ENCODE measurements at regions not wholly inside any gene's neighbourhood (a gene's known extent, or its start where the extent isn't known, plus 50 kb on each side); places are given as distances from the start of the nearest gene placed in this dataset.

DNA sequence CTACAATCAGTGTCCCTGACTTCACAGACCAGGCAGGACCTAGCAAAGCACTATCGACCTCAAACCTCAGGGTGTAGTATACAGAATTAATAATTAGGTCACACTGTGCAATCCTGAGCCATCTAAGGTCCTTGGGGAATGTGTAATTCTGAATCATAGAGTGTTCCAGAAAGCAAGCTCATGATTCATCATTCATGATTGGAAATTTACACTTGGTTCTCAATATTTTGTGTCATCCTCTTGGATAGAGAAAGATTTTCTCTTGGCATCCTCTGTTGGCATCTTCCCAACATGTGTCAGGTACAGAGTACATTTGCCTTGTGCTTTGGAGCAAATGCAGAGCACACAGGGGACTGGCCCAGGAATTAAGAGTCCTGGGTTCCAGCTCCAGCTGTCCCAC, 245.0 kb upstream of the NT5C1B start:
- H3K36me3 Mint-ChIP-seq (ENCODE audit: low read depth): no peaks in the 10 kb centered on the region
- no peaks in the 10 kb centered on the region for H3K27me3 Mint-ChIP-seq
- ChIA-PET POLR2A (no interaction called here), CTCF (no interaction called here)
- H3K4me1 Mint-ChIP-seq: no peaks in the 10 kb centered on the region
- no peak for DNase-seq
- no peak overlapping the region for H3K27ac Mint-ChIP-seq
- no peaks in the 10 kb centered on the region for H3K9me3 Mint-ChIP-seq
- no peak overlapping the region for H3K4me3 Mint-ChIP-seq

DNA sequence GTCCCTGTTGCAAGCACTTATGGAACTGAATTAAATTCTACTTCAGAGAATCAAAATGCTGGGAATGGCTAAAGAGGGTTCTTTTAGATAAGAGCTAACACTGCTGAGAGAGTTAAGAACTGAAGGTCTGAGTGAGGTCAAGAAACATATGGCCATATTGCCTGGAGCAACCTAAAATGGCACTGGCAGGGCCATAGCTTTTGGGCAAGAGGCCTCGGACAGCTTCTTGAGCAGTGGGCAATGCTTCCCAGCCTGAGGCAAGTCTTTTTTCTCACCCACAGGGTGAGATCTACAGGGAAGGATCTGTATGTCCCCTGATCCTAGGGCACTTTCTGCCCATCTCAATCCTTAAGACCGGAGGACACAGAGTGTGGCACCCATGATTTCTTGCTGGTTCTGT, 244.6 kb upstream of the NT5C1B start:
- Mint-ChIP-seq H3K36me3 (ENCODE audit: low read depth) (no peaks in the 10 kb centered on the region), H3K27me3 (no peaks in the 10 kb centered on the region), H3K4me3 (no peak overlapping the region), H3K9me3 (no peaks in the 10 kb centered on the region), H3K27ac (no peak overlapping the region), H3K4me1 (no peaks in the 10 kb centered on the region)
- POLR2A ChIA-PET: no interaction called here
- DNase-seq: no peak
- CTCF ChIA-PET: no interaction called here

DNA sequence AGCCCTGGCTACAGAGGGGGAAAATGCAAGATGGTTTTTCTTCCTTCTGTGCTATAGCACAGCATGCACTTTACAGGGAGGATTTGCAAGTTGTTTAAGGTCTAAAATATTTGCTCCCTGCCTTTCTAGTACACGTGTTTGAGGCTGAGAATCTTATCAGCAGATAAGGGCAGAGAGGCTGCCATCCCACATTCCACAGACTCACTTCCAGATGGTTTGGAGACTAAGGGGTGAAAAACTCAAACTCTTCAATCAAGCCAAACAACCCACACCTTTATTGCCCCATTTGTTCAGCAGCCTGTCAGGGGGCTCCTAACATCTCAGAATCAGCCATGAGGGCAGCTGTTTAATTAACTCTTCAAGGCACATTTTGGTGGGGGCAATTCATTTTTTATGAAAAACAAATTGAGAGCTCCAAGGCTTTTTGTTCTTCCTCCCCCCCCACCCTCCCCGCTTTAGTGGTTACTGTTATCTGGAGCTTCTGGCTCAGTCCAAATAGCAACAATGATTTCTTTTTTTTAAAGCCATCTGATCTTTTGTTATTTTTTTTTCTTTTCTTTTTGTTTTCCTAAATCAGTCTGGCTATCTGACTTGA, 242.6 kb upstream of the NT5C1B start:
- POLR2A ChIA-PET: no interaction called here
- no peaks in the 10 kb centered on the region for H3K4me1 Mint-ChIP-seq
- DNase-seq: no peak
- H3K27me3 Mint-ChIP-seq: no peaks in the 10 kb centered on the region
- CTCF ChIA-PET: no interaction called here
- H3K27ac Mint-ChIP-seq: no peak overlapping the region
- H3K4me3 Mint-ChIP-seq: no peak overlapping the region
- no peaks in the 10 kb centered on the region for H3K36me3 Mint-ChIP-seq (ENCODE audit: low read depth)
- H3K9me3 Mint-ChIP-seq: no peaks in the 10 kb centered on the region

DNA sequence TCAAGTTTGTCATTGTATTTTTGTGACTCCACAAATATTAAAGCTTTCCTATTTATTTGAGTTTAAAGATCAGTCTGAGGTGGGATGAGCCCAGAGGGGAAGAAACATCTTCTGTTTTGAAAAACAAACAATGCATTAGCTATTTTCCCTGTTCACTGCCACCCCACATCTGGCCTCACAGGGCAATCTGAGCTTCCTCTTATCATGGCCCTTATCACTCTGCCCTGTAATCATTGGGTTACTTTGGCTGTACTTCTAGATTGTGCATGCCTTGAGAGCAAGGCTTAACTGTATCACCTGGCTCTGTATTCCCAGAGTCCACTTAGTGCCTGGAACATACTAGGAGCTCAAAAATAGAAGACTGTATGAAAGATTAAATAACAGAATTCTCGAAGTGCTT, 241.6 kb upstream of the NT5C1B start:
- Mint-ChIP-seq H3K9me3 (no peaks in the 10 kb centered on the region), H3K27me3 (no peaks in the 10 kb centered on the region), H3K4me1 (no peaks in the 10 kb centered on the region), H3K4me3 (no peak overlapping the region), H3K36me3 (ENCODE audit: low read depth) (no peaks in the 10 kb centered on the region), H3K27ac (no peak overlapping the region)
- DNase-seq: no peak
- ChIA-PET POLR2A (no interaction called here), CTCF (interaction anchor here (0.6 kb wide), 1 partner anchor 111 kb away, joined by 3 read pairs; no protein-coding TSS in a partner anchor)

DNA sequence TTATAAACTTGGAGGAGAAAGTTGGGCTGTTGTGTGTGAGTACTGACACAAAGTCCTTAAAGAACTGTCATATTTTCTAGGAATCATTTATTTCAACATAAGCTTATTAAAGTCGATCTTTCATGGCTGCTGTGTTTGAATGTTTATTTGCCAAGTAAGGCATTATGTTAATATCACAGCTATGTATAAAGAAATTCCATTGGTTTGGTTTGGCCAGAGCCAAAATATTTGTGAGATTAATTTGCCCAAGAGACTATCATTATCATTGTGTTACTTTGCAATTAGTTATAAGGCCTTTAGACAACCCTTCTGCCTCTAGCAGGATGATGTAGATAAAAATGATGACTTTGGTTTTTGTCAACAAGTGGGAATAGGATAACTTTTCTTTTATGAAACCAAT, 240.6 kb upstream of the NT5C1B start:
- Mint-ChIP-seq H3K27me3 (no peaks in the 10 kb centered on the region), H3K4me3 (no peak overlapping the region), H3K36me3 (ENCODE audit: low read depth) (no peaks in the 10 kb centered on the region), H3K27ac (no peak overlapping the region), H3K9me3 (no peaks in the 10 kb centered on the region), H3K4me1 (no peaks in the 10 kb centered on the region)
- DNase-seq: no peak
- POLR2A ChIA-PET: no interaction called here
- CTCF ChIA-PET: no interaction called here

DNA sequence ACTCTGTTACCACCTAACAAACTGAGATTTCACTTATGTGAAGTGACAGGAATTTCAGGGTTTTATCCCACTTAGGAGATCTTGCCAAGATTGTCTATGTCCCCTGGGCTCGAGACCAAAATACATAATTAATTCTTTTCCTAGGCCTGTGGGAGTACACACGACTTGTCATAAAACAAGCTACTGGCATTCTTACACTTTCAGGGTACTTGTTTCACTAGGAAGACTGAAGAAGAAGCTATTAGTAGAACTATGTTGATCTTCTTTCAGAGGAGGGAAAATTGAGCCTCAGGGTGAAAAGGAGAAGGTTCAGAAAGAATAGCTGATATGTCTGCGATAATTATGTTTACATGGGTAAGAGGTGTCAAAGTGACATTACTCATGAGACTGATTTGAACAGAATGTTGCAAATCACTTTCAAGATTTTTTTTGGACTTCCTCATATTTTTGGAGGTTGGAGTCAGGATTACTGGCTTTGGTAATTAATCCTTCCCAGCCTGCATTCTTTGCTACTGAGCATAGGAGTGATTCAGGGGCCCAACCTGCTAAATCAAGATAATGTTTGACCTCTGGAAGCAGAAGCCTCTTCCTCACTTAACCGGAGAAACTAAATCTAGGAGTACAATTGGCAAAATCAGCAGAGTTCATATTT, 240.0 kb upstream of the NT5C1B start:
- DNase-seq: no peak
- Mint-ChIP-seq H3K4me1 (no peaks in the 10 kb centered on the region), H3K27ac (no peak overlapping the region), H3K27me3 (no peaks in the 10 kb centered on the region), H3K4me3 (no peak overlapping the region), H3K36me3 (ENCODE audit: low read depth) (no peaks in the 10 kb centered on the region), H3K9me3 (no peaks in the 10 kb centered on the region)
- POLR2A ChIA-PET: no interaction called here
- CTCF ChIA-PET: no interaction called here

DNA sequence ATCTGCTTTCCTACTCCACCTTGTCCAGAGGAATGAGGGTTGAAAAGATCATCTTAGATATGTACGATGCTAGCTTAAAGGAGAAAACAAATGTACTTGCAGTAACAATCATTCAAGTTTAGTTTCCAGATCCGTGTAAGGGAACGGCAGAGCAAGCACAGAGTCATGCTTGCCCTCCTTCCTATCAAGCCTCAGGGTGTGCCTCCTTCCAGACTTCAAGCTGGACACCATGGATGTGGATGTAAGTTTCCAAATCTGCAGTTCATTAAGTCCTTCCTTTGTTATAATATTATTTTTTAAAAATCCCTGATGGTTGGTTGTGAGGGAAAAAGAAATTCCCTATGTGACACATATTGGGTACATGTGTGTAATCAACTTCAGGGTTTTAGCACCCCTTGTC, 238.9 kb upstream of the NT5C1B start:
- H3K4me3 Mint-ChIP-seq: no peak overlapping the region
- no peak overlapping the region for H3K27ac Mint-ChIP-seq
- H3K36me3 Mint-ChIP-seq (ENCODE audit: low read depth): no peaks in the 10 kb centered on the region
- no peaks in the 10 kb centered on the region for H3K9me3 Mint-ChIP-seq
- H3K27me3 Mint-ChIP-seq: no peaks in the 10 kb centered on the region
- H3K4me1 Mint-ChIP-seq: no peaks in the 10 kb centered on the region
- ChIA-PET POLR2A (no interaction called here), CTCF (interaction anchor here (0.6 kb wide), 1 partner anchor 1002 kb away, joined by 3 read pairs; no protein-coding TSS in a partner anchor)
- DNase-seq: no peak

DNA sequence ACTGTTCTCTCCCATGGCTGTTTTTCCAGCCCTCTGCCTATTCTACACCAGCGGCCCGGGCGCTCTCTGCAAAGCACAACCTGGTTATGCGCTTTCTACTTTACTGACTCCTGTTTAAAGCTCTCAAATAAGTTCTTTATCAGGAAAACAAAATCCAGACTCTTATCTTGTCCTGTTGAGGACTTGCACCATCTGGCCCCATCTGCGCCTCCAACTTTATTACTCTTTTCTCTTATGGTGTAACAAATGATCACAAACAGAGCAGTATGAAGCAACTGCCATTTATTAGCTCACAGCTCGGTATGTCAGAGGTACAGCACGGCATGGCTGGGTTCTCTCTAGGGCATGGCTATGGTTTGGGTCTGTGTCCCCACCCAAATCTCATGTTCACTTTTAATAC, 236.5 kb upstream of the NT5C1B start:
- ChIA-PET POLR2A (no interaction called here), CTCF (no interaction called here)
- Mint-ChIP-seq H3K36me3 (ENCODE audit: low read depth) (no peaks in the 10 kb centered on the region), H3K27me3 (no peaks in the 10 kb centered on the region), H3K4me3 (no peak overlapping the region), H3K4me1 (no peaks in the 10 kb centered on the region), H3K9me3 (no peaks in the 10 kb centered on the region), H3K27ac (no peak overlapping the region)
- DNase-seq: no peak

DNA sequence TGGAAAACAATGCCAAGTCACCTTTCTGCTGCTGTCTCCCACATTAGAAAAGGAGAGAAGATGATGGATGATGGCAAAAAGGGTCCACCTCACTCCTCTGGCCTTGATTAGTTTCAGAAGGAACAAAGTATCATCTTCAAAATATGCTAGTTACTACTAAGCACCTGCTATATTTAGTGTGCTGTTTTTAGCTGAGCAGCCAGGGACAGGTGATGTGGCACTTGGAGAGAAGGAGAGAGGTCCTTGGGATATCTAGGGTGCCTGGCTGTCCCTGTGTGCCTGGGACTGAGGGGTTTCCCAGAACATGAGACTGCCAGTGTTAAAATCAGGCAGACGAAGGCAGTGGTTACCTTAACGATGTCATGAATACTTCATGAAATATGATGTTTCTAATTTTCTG, 235.5 kb upstream of the NT5C1B start:
- no peak for DNase-seq
- POLR2A ChIA-PET: no interaction called here
- Mint-ChIP-seq H3K9me3 (no peaks in the 10 kb centered on the region), H3K4me1 (no peaks in the 10 kb centered on the region), H3K27me3 (no peaks in the 10 kb centered on the region), H3K27ac (no peak overlapping the region), H3K36me3 (ENCODE audit: low read depth) (no peaks in the 10 kb centered on the region), H3K4me3 (no peak overlapping the region)
- CTCF ChIA-PET: no interaction called here

DNA sequence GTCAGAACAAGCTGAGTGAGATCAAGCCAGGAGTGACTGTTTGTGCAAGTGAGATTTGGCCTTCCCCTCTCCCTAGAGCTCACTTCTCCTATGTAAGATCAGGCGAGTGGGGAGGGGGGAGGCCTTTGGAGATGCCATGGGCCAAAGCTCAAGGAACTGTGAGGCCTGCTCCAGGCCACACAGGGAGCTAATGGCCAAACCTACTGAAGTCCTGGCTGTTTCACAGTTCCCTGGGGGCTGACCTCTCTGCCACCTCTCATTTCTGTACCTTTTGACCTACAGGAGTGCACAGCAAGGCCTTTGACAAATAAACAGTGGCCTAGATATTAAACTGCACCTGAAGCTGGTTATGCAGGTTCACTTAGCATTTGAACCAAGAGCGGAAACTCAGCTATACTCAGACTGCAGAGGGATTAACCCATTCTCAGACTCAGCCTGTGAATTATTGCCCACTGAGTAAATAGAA, 235.0 kb upstream of the NT5C1B start:
- Mint-ChIP-seq H3K36me3 (ENCODE audit: low read depth) (no peaks in the 10 kb centered on the region), H3K4me1 (no peaks in the 10 kb centered on the region), H3K4me3 (no peak overlapping the region), H3K9me3 (no peaks in the 10 kb centered on the region), H3K27me3 (no peaks in the 10 kb centered on the region), H3K27ac (no peak overlapping the region)
- CTCF ChIA-PET: no interaction called here
- no peak for DNase-seq
- POLR2A ChIA-PET: no interaction called here

DNA sequence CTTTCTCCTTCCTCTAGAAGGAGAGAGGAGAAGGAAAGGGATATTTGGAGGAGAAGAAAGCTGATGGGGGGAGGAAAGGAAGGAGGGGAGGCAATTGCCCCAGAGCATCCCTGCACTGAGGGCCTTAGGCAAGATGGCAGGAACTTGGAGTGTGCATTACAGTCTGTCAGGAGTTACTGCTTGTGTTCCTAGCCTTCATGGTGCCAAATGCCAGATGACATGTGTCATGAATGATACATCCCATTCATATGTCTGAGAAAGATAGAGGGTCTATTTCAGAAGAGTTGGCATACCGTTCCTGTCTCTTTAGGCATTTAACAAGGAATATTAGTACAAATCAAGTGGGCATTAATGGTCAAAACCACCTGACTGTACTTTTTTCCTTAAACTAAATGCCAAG, 232.1 kb upstream of the NT5C1B start:
- Mint-ChIP-seq H3K4me3 (no peak overlapping the region), H3K4me1 (no peaks in the 10 kb centered on the region), H3K9me3 (no peaks in the 10 kb centered on the region), H3K27ac (no peak overlapping the region), H3K36me3 (ENCODE audit: low read depth) (no peaks in the 10 kb centered on the region), H3K27me3 (no peaks in the 10 kb centered on the region)
- ChIA-PET CTCF (no interaction called here), POLR2A (no interaction called here)
- DNase-seq: no peak

DNA sequence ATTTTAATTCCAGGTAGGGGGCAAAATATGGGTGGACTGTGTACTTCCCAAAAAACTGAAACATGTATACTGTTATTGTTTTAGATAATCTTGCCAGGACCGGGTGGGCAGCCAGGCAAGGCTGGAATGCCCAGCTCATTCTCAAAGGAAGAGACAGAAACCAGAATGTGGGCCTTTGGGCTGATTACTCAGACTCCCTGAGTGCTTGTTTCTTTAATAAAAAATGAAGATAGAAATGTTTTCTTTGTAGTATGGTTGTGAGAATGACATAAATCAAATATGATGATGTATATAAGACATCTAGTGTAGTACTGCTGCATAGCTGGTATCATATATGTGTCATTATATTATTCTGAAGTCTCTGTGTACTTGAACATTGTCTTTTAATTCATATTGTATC, 231.6 kb upstream of the NT5C1B start:
- Mint-ChIP-seq H3K36me3 (ENCODE audit: low read depth) (no peaks in the 10 kb centered on the region), H3K4me3 (no peak overlapping the region), H3K4me1 (no peaks in the 10 kb centered on the region), H3K27me3 (no peaks in the 10 kb centered on the region), H3K9me3 (no peaks in the 10 kb centered on the region), H3K27ac (no peak overlapping the region)
- DNase-seq: no peak
- ChIA-PET POLR2A (no interaction called here), CTCF (no interaction called here)

DNA sequence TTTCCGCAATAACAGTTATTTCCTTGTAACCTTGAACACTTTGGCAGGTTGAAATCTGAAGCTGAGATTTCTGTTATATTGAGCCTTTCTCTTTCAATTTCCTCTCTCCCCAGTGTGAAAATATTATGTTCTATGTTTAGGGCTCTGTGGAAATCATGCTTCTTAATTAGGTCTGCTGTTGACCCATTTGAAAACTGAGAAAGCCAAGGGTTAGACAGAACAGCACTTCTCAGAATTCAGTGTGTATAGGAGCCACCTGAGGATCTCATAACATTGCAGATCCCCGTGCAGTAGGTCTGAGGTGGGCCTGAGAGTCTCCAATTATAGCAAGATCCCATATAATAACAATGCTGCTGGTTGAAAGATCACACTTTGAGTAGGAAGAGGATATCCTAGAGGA, 230.2 kb upstream of the NT5C1B start:
- no peak for DNase-seq
- H3K27ac Mint-ChIP-seq: no peak overlapping the region
- H3K36me3 Mint-ChIP-seq (ENCODE audit: low read depth): no peaks in the 10 kb centered on the region
- H3K27me3 Mint-ChIP-seq: no peaks in the 10 kb centered on the region
- ChIA-PET POLR2A (no interaction called here), CTCF (no interaction called here)
- no peaks in the 10 kb centered on the region for H3K4me1 Mint-ChIP-seq
- H3K4me3 Mint-ChIP-seq: no peak overlapping the region
- no peaks in the 10 kb centered on the region for H3K9me3 Mint-ChIP-seq

DNA sequence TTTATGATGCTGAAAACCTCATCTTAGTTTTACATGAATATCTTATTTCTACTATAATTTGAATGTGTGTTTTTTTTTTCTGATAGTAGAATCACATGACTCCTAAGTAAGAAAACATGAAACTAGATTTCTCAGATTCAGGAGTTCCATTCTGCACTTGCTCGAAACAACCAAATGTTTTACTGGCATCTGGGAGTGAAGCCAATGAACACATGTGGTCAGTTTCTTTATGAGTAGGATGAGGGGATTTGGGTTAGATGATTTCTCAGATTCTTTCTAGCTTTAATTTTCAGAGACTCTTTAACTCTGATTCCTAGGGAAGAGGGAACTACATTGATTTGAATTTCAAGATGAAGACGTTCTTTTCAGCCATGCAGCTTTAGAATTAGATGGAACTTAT, 225.0 kb upstream of the NT5C1B start:
- ChIA-PET CTCF (no interaction called here), POLR2A (no interaction called here)
- DNase-seq: no peak
- H3K9me3 Mint-ChIP-seq: no peaks in the 10 kb centered on the region
- H3K4me1 Mint-ChIP-seq: no peaks in the 10 kb centered on the region
- no peaks in the 10 kb centered on the region for H3K36me3 Mint-ChIP-seq (ENCODE audit: low read depth)
- H3K27me3 Mint-ChIP-seq: no peaks in the 10 kb centered on the region
- H3K27ac Mint-ChIP-seq: no peak overlapping the region
- H3K4me3 Mint-ChIP-seq: no peak overlapping the region

Measured in activated CD4-positive, alpha-beta memory T cell treated with anti-CD3 and anti-CD28 coated beads, Interleukin-2, amount 10 ng/mL, durations not matched to agents 7 days and 5 days (primary cell).